ENCODE measurements at regions not wholly inside any gene's neighbourhood (a gene's known extent, or its start where the extent isn't known, plus 50 kb on each side); places are given as distances from the start of the nearest gene placed in this dataset.

GRCh38 chr6:168908887-168909286, 344.8 kb downstream of the THBS2 start:
- Histone ChIP-seq H3K27me3 (ENCODE audit: insufficient read depth, poor library complexity, severe bottlenecking) (no peaks in the 10 kb centered on the region), H3K36me3 (ENCODE audit: low read depth) (no peaks in the 10 kb centered on the region), H3K9me3 (ENCODE audit: severe bottlenecking) (no peaks in the 10 kb centered on the region), H3K4me3 (ENCODE audit: severe bottlenecking) (no peak overlapping the region), H3K27ac (ENCODE audit: poor library complexity, severe bottlenecking) (no peak overlapping the region), H3K4me1 (ENCODE audit: insufficient read depth, poor library complexity, severe bottlenecking) (no peaks in the 10 kb centered on the region)
- TF ChIP-seq CTCF (IDR thresholded peaks at IDR 0.05; ENCODE audit: poor library complexity, severe bottlenecking), result peak; percentile 36
- DNase-seq (ENCODE audit: low spot score), result no peak
- peak; percentile 42; the same call in 1 of the 3 replicates for ATAC-seq (ENCODE audit: low read depth)

- Histone ChIP-seq H3K27ac (ENCODE audit: poor library complexity, severe bottlenecking) (no peak overlapping the region), H3K27me3 (ENCODE audit: insufficient read depth, poor library complexity, severe bottlenecking) (no peaks in the 10 kb centered on the region), H3K36me3 (ENCODE audit: low read depth) (no peaks in the 10 kb centered on the region), H3K4me1 (ENCODE audit: insufficient read depth, poor library complexity, severe bottlenecking) (no peaks in the 10 kb centered on the region), H3K9me3 (ENCODE audit: severe bottlenecking) (no peaks in the 10 kb centered on the region), H3K4me3 (ENCODE audit: severe bottlenecking) (no peak overlapping the region)
- no peak for TF ChIP-seq CTCF (IDR thresholded peaks at IDR 0.05; ENCODE audit: poor library complexity, severe bottlenecking)
- ATAC-seq (ENCODE audit: low read depth) (peak; percentile 61; the same call in 2 of the 3 replicates), DNase-seq (ENCODE audit: low spot score) (no peak)
Measured at GRCh38 chr6:168908166-168908565, 345.5 kb downstream of the THBS2 start.

- Histone ChIP-seq H3K4me3 (ENCODE audit: severe bottlenecking) (no peak overlapping the region), H3K36me3 (ENCODE audit: low read depth) (no peaks in the 10 kb centered on the region), H3K27me3 (ENCODE audit: insufficient read depth, poor library complexity, severe bottlenecking) (no peaks in the 10 kb centered on the region), H3K27ac (ENCODE audit: poor library complexity, severe bottlenecking) (no peak overlapping the region), H3K9me3 (ENCODE audit: severe bottlenecking) (no peaks in the 10 kb centered on the region), H3K4me1 (ENCODE audit: insufficient read depth, poor library complexity, severe bottlenecking) (no peaks in the 10 kb centered on the region)
- DNase-seq (ENCODE audit: low spot score) (no peak), ATAC-seq (ENCODE audit: low read depth) (no peak)
- TF ChIP-seq CTCF (IDR thresholded peaks at IDR 0.05; ENCODE audit: poor library complexity, severe bottlenecking), result no peak
Measured at GRCh38 chr6:168906391-168906790, 347.3 kb downstream of the THBS2 start.

GRCh38 chr6:168905451-168906090, 348.1 kb downstream of the THBS2 start:
- Histone ChIP-seq H3K4me3 (ENCODE audit: severe bottlenecking) (no peak overlapping the region), H3K36me3 (ENCODE audit: low read depth) (no peaks in the 10 kb centered on the region), H3K4me1 (ENCODE audit: insufficient read depth, poor library complexity, severe bottlenecking) (no peaks in the 10 kb centered on the region), H3K27ac (ENCODE audit: poor library complexity, severe bottlenecking) (no peak overlapping the region), H3K9me3 (ENCODE audit: severe bottlenecking) (no peaks in the 10 kb centered on the region), H3K27me3 (ENCODE audit: insufficient read depth, poor library complexity, severe bottlenecking) (no peaks in the 10 kb centered on the region)
- DNase-seq (ENCODE audit: low spot score), result no peak
- no peak for TF ChIP-seq CTCF (IDR thresholded peaks at IDR 0.05; ENCODE audit: poor library complexity, severe bottlenecking)
- ATAC-seq (ENCODE audit: low read depth), result no peak

GRCh38 chr6:168903613-168904345, 349.9 kb downstream of the THBS2 start:
- Histone ChIP-seq H3K9me3 (ENCODE audit: severe bottlenecking) (no peaks in the 10 kb centered on the region), H3K27ac (ENCODE audit: poor library complexity, severe bottlenecking) (no peak overlapping the region), H3K4me1 (ENCODE audit: insufficient read depth, poor library complexity, severe bottlenecking) (no peaks in the 10 kb centered on the region), H3K4me3 (ENCODE audit: severe bottlenecking) (no peak overlapping the region), H3K27me3 (ENCODE audit: insufficient read depth, poor library complexity, severe bottlenecking) (no peaks in the 10 kb centered on the region), H3K36me3 (ENCODE audit: low read depth) (no peaks in the 10 kb centered on the region)
- ATAC-seq (ENCODE audit: low read depth) (no peak), DNase-seq (ENCODE audit: low spot score) (no peak)
- no peak for TF ChIP-seq CTCF (IDR thresholded peaks at IDR 0.05; ENCODE audit: poor library complexity, severe bottlenecking)

Measured in RWPE2 (cell line).